ENCODE measurements at regions not wholly inside any gene's neighbourhood (a gene's known extent, or its start where the extent isn't known, plus 50 kb on each side); places are given as distances from the start of the nearest gene placed in this dataset.

DNA sequence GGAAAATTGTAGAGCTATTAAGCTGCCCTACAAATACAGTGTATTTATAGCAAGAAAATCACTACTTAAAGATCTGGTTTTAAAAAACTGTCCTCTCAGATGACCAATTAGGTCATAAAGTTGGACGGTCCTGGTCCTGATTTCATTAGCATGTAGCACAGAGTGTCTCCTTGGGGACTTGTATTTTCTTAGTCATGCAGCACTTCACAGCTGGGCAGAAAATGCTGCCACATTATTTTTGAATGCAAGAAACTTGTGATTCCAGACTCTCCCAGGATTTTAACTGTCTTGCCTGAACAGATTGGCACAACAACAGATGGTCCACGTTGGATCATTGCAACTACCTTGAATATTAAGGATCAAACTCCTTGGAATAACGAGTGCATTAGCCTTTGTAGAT is 348.1 kb upstream of the SGCD start:
- TF ChIP-seq TAF1 (IDR thresholded peaks at IDR 0.05; ENCODE audit: borderline replicate concordance, insufficient read depth, low read length) (no peak), POLR2AphosphoS5 (IDR thresholded peaks at IDR 0.05; ENCODE audit: low read depth, low read length) (no peak), SIN3A (IDR thresholded peaks at IDR 0.05; ENCODE audit: borderline replicate concordance, insufficient read depth, low read length) (no peak), FOXP2 (optimal IDR thresholded peaks at IDR 0.05; ENCODE audit: borderline replicate concordance, extremely low read depth, extremely low read length, insufficient read depth) (no peak)
- TF ChIP-seq, protein P1, sequence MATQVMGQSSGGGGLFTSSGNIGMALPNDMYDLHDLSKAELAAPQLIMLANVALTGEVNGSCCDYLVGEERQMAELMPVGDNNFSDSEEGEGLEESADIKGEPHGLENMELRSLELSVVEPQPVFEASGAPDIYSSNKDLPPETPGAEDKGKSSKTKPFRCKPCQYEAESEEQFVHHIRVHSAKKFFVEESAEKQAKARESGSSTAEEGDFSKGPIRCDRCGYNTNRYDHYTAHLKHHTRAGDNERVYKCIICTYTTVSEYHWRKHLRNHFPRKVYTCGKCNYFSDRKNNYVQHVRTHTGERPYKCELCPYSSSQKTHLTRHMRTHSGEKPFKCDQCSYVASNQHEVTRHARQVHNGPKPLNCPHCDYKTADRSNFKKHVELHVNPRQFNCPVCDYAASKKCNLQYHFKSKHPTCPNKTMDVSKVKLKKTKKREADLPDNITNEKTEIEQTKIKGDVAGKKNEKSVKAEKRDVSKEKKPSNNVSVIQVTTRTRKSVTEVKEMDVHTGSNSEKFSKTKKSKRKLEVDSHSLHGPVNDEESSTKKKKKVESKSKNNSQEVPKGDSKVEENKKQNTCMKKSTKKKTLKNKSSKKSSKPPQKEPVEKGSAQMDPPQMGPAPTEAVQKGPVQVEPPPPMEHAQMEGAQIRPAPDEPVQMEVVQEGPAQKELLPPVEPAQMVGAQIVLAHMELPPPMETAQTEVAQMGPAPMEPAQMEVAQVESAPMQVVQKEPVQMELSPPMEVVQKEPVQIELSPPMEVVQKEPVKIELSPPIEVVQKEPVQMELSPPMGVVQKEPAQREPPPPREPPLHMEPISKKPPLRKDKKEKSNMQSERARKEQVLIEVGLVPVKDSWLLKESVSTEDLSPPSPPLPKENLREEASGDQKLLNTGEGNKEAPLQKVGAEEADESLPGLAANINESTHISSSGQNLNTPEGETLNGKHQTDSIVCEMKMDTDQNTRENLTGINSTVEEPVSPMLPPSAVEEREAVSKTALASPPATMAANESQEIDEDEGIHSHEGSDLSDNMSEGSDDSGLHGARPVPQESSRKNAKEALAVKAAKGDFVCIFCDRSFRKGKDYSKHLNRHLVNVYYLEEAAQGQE (IDR thresholded peaks at IDR 0.05; ENCODE audit: insufficient read depth in 1 of 2, low read depth in 2 of 2, low read length in 2 of 2): no peak
